Body of pancreas (tissue), 4 donors: ENCODE measurements at regions not wholly inside any gene's neighbourhood (a gene's known extent, or its start where the extent isn't known, plus 50 kb on each side); places are given as distances from the start of the nearest gene placed in this dataset.

Experiments used
- POLR2A ChIP-seq, 3 donors: fragments of 450-650 bp; IDR thresholded peaks; one replicate each; pipeline ENCODE4 v1.6.1; 2016; ENCODE audit warnings: antibody characterized with exemption in 3 of 3, mild to moderate bottlenecking in 2 of 3
- TF ChIP-seq, protein P1 (sequence below), 7 experiments: fragments of 450-650 bp in 4 of 7; fragments of 200-600 bp in 3 of 7; sonication (generic) in 3 of 7; IDR thresholded peaks; one replicate each; pipeline ENCODE4 v1.5.1; 2016 to 2019; ENCODE audit warnings: antibody characterized with exemption in 7 of 7

DNA sequence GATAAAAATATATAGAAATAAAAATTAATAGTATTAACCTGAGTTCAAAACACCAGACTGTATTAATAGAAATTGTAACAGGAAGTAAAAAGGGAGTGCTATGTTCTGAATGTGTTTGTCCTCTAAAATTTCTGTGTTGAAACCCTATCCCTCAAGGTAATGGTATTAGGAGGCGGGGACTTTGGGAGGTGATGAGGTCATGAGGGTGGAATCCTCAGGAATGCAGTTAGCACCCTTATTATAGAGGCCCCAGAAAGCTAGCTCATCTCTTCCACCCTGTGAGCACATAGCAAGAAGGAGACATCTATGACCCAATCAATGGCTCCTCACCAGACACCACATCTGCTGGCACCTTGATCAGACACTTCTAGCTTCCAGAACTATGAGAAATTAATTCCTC lies 124.5 kb downstream of the CMPK2 start:
- TF ChIP-seq POLR2A (IDR thresholded peaks at IDR 0.05): no peak
- TF ChIP-seq, protein P1, sequence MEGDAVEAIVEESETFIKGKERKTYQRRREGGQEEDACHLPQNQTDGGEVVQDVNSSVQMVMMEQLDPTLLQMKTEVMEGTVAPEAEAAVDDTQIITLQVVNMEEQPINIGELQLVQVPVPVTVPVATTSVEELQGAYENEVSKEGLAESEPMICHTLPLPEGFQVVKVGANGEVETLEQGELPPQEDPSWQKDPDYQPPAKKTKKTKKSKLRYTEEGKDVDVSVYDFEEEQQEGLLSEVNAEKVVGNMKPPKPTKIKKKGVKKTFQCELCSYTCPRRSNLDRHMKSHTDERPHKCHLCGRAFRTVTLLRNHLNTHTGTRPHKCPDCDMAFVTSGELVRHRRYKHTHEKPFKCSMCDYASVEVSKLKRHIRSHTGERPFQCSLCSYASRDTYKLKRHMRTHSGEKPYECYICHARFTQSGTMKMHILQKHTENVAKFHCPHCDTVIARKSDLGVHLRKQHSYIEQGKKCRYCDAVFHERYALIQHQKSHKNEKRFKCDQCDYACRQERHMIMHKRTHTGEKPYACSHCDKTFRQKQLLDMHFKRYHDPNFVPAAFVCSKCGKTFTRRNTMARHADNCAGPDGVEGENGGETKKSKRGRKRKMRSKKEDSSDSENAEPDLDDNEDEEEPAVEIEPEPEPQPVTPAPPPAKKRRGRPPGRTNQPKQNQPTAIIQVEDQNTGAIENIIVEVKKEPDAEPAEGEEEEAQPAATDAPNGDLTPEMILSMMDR (IDR thresholded peaks at IDR 0.05): no peak
